ENCODE measurements at regions not wholly inside any gene's neighbourhood (a gene's known extent, or its start where the extent isn't known, plus 50 kb on each side); places are given as distances from the start of the nearest gene placed in this dataset.

GRCh38 chr2:228956701-228957474 is 314.2 kb downstream of the PID1 start:
- TF ChIP-seq POLR2A (IDR thresholded peaks at IDR 0.05) (no peak), POLR2AphosphoS5 (IDR thresholded peaks at IDR 0.05) (no peak), CTCF (IDR thresholded peaks at IDR 0.05) (no peak)
